WTC11 (cell line): ENCODE measurements at regions not wholly inside any gene's neighbourhood (a gene's known extent, or its start where the extent isn't known, plus 50 kb on each side); places are given as distances from the start of the nearest gene placed in this dataset.

Experiments
- ATAC-seq: fragments of 200-7000 bp; cut with Tn5 transposase; 2 replicates; pipeline ENCODE4 v1.10.0; 2021; ENCODE audit warnings: mild to moderate bottlenecking, moderate library complexity
- CTCF ChIA-PET: fragments of 300-600 bp; sonication (Branson Sonifier 250); formaldehyde crosslinking; loops from one replicate; lab custom pipeline; 2021; ENCODE audit warnings: antibody characterized with exemption; lab: Charles Lee
- POLR2A ChIA-PET: fragments of 350-600 bp; sonication (Branson Sonifier 250); formaldehyde crosslinking; loops from one replicate; lab custom pipeline; 2021; ENCODE audit warnings: antibody characterized with exemption; lab: Charles Lee
- DNase-seq: peaks from one replicate; pipeline ENCODE4 v3.0.0; 2021; ENCODE audit warnings: low spot score
- H3K27ac Mint-ChIP-seq: 2 replicates; pipeline ENCODE4 v1.8.0; 2021; ENCODE audit warnings: mixed read lengths
- H3K27me3 Mint-ChIP-seq: 2 replicates; pipeline ENCODE4 v1.8.0; 2021; ENCODE audit warnings: low read depth, mild to moderate bottlenecking, moderate library complexity, mixed read lengths
- H3K36me3 Mint-ChIP-seq: 2 replicates; pipeline ENCODE4 v1.8.0; 2021; ENCODE audit warnings: mixed read lengths
- H3K4me1 Mint-ChIP-seq: 2 replicates; pipeline ENCODE4 v1.8.0; 2022; ENCODE audit warnings: mixed read lengths
- H3K4me3 Mint-ChIP-seq: 2 replicates; pipeline ENCODE4 v1.8.0; 2021; ENCODE audit warnings: mild to moderate bottlenecking, moderate library complexity, mixed read lengths
- H3K9me3 Mint-ChIP-seq: 2 replicates; pipeline ENCODE4 v1.8.0; 2021; ENCODE audit warnings: mixed read lengths
- ATF1 ChIP-seq: sonication (generic); formaldehyde crosslinking; IDR thresholded peaks from 2 replicates; pipeline ENCODE4 v1.8.1; 2023; ENCODE audit warnings: mild to moderate bottlenecking, moderate library complexity, missing genetic modification reagents
- CBFB ChIP-seq: sonication (generic); formaldehyde crosslinking; IDR thresholded peaks from 2 replicates; pipeline ENCODE4 v1.8.1; 2022; ENCODE audit warnings: mild to moderate bottlenecking, low read depth, missing genetic modification reagents
- CREM ChIP-seq: sonication (generic); formaldehyde crosslinking; IDR thresholded peaks from 2 replicates; pipeline ENCODE4 v1.8.1; 2022; ENCODE audit warnings: mild to moderate bottlenecking, missing genetic modification reagents, moderate library complexity
- ELF4 ChIP-seq: sonication (generic); formaldehyde crosslinking; IDR thresholded peaks from 2 replicates; pipeline ENCODE4 v1.8.1; 2022; ENCODE audit warnings: low read depth, mild to moderate bottlenecking, moderate library complexity, missing genetic modification reagents
- GTF2I ChIP-seq: fragments of 250-450 bp; sonication (Bioruptor Pico); conservative IDR thresholded peaks from 2 replicates; pipeline ENCODE4 v1.4.0; 2021; ENCODE audit warnings: mild to moderate bottlenecking
- PRRX2 ChIP-seq: fragments of 250-450 bp; sonication (Bioruptor Pico); IDR thresholded peaks from 2 replicates; pipeline ENCODE4 v1.8.0; 2021; ENCODE audit warnings: mild to moderate bottlenecking
- RORB ChIP-seq: fragments of 250-450 bp; sonication (Bioruptor Pico); IDR thresholded peaks from 2 replicates; pipeline ENCODE4 v1.9.0; 2021; ENCODE audit warnings: mild to moderate bottlenecking
- TEAD4 ChIP-seq: sonication (generic); formaldehyde crosslinking; IDR thresholded peaks from 2 replicates; pipeline ENCODE4 v1.8.0; 2022; ENCODE audit warnings: mild to moderate bottlenecking, missing genetic modification reagents
- TP53 ChIP-seq: sonication (generic); formaldehyde crosslinking; IDR thresholded peaks from 2 replicates; pipeline ENCODE4 v1.8.1; 2023; ENCODE audit warnings: mild to moderate bottlenecking, missing genetic modification reagents
- ZNF423 ChIP-seq: fragments of 250-450 bp; sonication (Bioruptor Pico); IDR thresholded peaks from 2 replicates; pipeline ENCODE4 v2.1.2; 2022; ENCODE audit warnings: mild to moderate bottlenecking, moderate library complexity
- TF ChIP-seq, protein P1 (sequence below): sonication (generic); formaldehyde crosslinking; IDR thresholded peaks from 2 replicates; pipeline ENCODE4 v1.8.1; 2022; ENCODE audit warnings: mild to moderate bottlenecking, missing genetic modification reagents, moderate library complexity, borderline replicate concordance
- TF ChIP-seq, protein P2 (sequence below): fragments of 200-600 bp; IDR thresholded peaks from 2 replicates; pipeline ENCODE4 v1.8.0; 2022; ENCODE audit warnings: antibody characterized with exemption
- TF ChIP-seq, protein P3 (sequence below): sonication (generic); formaldehyde crosslinking; IDR thresholded peaks from 2 replicates; pipeline ENCODE4 v1.8.0; 2022; ENCODE audit warnings: missing genetic modification reagents
- TF ChIP-seq, protein P4 (sequence below): sonication (generic); formaldehyde crosslinking; IDR thresholded peaks from 2 replicates; pipeline ENCODE4 v1.8.0; 2022; ENCODE audit warnings: mild to moderate bottlenecking, missing genetic modification reagents
- TF ChIP-seq, protein P5 (sequence below): sonication (generic); formaldehyde crosslinking; IDR thresholded peaks from 2 replicates; pipeline ENCODE4 v1.8.0; 2023; ENCODE audit warnings: missing genetic modification reagents, mild to moderate bottlenecking, borderline replicate concordance
- TF ChIP-seq, protein P6 (sequence below): sonication (generic); formaldehyde crosslinking; IDR thresholded peaks from 2 replicates; pipeline ENCODE4 v1.8.1; 2023; ENCODE audit warnings: mild to moderate bottlenecking, missing genetic modification reagents
- TF ChIP-seq, protein P7 (sequence below): sonication (generic); formaldehyde crosslinking; IDR thresholded peaks from 2 replicates; pipeline ENCODE4 v1.8.0; 2022; ENCODE audit warnings: mild to moderate bottlenecking, missing genetic modification reagents
- TF ChIP-seq, protein P8 (sequence below): sonication (generic); formaldehyde crosslinking; IDR thresholded peaks from 2 replicates; pipeline ENCODE4 v1.8.1; 2022; ENCODE audit warnings: mild to moderate bottlenecking, moderate library complexity, missing genetic modification reagents

DNA sequence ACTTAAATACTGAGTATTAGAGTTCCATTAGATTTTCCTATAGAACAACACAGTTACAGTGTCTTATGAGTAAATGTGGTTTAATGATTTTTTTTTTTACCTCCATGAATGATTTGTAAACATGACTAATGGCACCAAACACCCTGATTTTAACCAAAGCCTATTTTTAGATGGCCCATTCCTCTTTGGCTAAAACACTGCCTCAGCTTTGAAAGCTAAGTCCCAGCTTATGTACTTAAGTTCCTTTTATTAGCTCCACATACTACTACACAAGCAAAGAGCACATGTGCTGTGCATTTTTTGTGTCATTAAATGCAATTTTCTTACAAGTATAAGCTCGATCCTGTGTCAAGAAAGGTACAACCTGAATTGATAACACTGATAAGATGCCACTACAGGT is 575.6 kb upstream of the PITX2 start (continued):
- no peak for TF ChIP-seq ZNF423 (CRISPR knock-in tag)
- TF ChIP-seq, protein P1, sequence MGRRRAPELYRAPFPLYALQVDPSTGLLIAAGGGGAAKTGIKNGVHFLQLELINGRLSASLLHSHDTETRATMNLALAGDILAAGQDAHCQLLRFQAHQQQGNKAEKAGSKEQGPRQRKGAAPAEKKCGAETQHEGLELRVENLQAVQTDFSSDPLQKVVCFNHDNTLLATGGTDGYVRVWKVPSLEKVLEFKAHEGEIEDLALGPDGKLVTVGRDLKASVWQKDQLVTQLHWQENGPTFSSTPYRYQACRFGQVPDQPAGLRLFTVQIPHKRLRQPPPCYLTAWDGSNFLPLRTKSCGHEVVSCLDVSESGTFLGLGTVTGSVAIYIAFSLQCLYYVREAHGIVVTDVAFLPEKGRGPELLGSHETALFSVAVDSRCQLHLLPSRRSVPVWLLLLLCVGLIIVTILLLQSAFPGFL (CRISPR knock-in tag), result no peak
- TF ChIP-seq, all 79 proteins: peak for 0

DNA sequence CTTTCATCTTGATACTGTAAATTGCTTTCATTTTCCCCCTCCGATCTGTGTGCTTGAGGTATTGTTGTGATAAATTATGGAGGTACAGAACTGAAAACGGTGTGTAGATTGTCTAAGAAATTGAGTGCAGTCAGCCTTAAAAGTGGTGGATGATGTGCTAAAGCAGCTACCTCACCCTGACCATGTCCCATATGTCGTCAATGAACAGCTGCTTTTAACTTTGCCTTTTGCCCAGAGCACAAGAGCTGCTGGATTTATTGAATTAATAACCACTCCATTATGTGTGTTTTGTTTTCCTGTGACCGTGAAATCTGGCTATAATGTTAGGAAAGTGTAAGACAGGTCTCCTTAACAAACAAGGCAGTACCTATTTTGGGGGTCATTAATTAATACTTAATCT is 581.9 kb upstream of the PITX2 start:
- TF ChIP-seq ELF4 (CRISPR knock-in tag), result no peak
- TF ChIP-seq, protein P1 (CRISPR knock-in tag), result no peak
- TF ChIP-seq, protein P2, sequence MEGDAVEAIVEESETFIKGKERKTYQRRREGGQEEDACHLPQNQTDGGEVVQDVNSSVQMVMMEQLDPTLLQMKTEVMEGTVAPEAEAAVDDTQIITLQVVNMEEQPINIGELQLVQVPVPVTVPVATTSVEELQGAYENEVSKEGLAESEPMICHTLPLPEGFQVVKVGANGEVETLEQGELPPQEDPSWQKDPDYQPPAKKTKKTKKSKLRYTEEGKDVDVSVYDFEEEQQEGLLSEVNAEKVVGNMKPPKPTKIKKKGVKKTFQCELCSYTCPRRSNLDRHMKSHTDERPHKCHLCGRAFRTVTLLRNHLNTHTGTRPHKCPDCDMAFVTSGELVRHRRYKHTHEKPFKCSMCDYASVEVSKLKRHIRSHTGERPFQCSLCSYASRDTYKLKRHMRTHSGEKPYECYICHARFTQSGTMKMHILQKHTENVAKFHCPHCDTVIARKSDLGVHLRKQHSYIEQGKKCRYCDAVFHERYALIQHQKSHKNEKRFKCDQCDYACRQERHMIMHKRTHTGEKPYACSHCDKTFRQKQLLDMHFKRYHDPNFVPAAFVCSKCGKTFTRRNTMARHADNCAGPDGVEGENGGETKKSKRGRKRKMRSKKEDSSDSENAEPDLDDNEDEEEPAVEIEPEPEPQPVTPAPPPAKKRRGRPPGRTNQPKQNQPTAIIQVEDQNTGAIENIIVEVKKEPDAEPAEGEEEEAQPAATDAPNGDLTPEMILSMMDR, result no peak
- no peak for TF ChIP-seq GTF2I (CRISPR knock-in tag)
- no peak for TF ChIP-seq TEAD4 (CRISPR knock-in tag)
- TF ChIP-seq TP53, result no peak
- TF ChIP-seq, protein P3, sequence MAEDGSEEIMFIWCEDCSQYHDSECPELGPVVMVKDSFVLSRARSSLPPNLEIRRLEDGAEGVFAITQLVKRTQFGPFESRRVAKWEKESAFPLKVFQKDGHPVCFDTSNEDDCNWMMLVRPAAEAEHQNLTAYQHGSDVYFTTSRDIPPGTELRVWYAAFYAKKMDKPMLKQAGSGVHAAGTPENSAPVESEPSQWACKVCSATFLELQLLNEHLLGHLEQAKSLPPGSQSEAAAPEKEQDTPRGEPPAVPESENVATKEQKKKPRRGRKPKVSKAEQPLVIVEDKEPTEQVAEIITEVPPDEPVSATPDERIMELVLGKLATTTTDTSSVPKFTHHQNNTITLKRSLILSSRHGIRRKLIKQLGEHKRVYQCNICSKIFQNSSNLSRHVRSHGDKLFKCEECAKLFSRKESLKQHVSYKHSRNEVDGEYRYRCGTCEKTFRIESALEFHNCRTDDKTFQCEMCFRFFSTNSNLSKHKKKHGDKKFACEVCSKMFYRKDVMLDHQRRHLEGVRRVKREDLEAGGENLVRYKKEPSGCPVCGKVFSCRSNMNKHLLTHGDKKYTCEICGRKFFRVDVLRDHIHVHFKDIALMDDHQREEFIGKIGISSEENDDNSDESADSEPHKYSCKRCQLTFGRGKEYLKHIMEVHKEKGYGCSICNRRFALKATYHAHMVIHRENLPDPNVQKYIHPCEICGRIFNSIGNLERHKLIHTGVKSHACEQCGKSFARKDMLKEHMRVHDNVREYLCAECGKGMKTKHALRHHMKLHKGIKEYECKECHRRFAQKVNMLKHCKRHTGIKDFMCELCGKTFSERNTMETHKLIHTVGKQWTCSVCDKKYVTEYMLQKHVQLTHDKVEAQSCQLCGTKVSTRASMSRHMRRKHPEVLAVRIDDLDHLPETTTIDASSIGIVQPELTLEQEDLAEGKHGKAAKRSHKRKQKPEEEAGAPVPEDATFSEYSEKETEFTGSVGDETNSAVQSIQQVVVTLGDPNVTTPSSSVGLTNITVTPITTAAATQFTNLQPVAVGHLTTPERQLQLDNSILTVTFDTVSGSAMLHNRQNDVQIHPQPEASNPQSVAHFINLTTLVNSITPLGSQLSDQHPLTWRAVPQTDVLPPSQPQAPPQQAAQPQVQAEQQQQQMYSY (CRISPR knock-in tag), result no peak
- TF ChIP-seq, protein P4, sequence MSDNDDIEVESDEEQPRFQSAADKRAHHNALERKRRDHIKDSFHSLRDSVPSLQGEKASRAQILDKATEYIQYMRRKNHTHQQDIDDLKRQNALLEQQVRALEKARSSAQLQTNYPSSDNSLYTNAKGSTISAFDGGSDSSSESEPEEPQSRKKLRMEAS, result no peak
- TF ChIP-seq, protein P5, sequence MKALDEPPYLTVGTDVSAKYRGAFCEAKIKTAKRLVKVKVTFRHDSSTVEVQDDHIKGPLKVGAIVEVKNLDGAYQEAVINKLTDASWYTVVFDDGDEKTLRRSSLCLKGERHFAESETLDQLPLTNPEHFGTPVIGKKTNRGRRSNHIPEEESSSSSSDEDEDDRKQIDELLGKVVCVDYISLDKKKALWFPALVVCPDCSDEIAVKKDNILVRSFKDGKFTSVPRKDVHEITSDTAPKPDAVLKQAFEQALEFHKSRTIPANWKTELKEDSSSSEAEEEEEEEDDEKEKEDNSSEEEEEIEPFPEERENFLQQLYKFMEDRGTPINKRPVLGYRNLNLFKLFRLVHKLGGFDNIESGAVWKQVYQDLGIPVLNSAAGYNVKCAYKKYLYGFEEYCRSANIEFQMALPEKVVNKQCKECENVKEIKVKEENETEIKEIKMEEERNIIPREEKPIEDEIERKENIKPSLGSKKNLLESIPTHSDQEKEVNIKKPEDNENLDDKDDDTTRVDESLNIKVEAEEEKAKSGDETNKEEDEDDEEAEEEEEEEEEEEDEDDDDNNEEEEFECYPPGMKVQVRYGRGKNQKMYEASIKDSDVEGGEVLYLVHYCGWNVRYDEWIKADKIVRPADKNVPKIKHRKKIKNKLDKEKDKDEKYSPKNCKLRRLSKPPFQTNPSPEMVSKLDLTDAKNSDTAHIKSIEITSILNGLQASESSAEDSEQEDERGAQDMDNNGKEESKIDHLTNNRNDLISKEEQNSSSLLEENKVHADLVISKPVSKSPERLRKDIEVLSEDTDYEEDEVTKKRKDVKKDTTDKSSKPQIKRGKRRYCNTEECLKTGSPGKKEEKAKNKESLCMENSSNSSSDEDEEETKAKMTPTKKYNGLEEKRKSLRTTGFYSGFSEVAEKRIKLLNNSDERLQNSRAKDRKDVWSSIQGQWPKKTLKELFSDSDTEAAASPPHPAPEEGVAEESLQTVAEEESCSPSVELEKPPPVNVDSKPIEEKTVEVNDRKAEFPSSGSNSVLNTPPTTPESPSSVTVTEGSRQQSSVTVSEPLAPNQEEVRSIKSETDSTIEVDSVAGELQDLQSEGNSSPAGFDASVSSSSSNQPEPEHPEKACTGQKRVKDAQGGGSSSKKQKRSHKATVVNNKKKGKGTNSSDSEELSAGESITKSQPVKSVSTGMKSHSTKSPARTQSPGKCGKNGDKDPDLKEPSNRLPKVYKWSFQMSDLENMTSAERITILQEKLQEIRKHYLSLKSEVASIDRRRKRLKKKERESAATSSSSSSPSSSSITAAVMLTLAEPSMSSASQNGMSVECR (CRISPR knock-in tag), result no peak
- TF ChIP-seq, protein P6, sequence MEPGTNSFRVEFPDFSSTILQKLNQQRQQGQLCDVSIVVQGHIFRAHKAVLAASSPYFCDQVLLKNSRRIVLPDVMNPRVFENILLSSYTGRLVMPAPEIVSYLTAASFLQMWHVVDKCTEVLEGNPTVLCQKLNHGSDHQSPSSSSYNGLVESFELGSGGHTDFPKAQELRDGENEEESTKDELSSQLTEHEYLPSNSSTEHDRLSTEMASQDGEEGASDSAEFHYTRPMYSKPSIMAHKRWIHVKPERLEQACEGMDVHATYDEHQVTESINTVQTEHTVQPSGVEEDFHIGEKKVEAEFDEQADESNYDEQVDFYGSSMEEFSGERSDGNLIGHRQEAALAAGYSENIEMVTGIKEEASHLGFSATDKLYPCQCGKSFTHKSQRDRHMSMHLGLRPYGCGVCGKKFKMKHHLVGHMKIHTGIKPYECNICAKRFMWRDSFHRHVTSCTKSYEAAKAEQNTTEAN (CRISPR knock-in tag), result no peak
- TF ChIP-seq, protein P7, sequence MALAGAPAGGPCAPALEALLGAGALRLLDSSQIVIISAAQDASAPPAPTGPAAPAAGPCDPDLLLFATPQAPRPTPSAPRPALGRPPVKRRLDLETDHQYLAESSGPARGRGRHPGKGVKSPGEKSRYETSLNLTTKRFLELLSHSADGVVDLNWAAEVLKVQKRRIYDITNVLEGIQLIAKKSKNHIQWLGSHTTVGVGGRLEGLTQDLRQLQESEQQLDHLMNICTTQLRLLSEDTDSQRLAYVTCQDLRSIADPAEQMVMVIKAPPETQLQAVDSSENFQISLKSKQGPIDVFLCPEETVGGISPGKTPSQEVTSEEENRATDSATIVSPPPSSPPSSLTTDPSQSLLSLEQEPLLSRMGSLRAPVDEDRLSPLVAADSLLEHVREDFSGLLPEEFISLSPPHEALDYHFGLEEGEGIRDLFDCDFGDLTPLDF (CRISPR knock-in tag), result no peak
- TF ChIP-seq PRRX2 (CRISPR knock-in tag), result no peak
- TF ChIP-seq, protein P8, sequence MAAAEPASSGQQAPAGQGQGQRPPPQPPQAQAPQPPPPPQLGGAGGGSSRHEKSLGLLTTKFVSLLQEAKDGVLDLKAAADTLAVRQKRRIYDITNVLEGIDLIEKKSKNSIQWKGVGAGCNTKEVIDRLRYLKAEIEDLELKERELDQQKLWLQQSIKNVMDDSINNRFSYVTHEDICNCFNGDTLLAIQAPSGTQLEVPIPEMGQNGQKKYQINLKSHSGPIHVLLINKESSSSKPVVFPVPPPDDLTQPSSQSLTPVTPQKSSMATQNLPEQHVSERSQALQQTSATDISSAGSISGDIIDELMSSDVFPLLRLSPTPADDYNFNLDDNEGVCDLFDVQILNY, result no peak
- TF ChIP-seq CREM (CRISPR knock-in tag), result no peak
- no peak for TF ChIP-seq CBFB (CRISPR knock-in tag)
- no peak for TF ChIP-seq RORB
- no peak for TF ChIP-seq ATF1 (CRISPR knock-in tag)
- H3K4me1 Mint-ChIP-seq, result peaks cover 28% of the 10 kb centered on the region
- H3K27me3 Mint-ChIP-seq, result no peaks in the 10 kb centered on the region
- ATAC-seq (no peak), DNase-seq (no peak)
- no peak overlapping the region for H3K27ac Mint-ChIP-seq
- H3K4me3 Mint-ChIP-seq, result no peak overlapping the region
- no peaks in the 10 kb centered on the region for H3K36me3 Mint-ChIP-seq
- POLR2A ChIA-PET, result no interaction called here
- CTCF ChIA-PET, result no interaction called here
- no peaks in the 10 kb centered on the region for H3K9me3 Mint-ChIP-seq
